Neural cell (in vitro differentiated cells): ENCODE measurements at regions not wholly inside any gene's neighbourhood (a gene's known extent, or its start where the extent isn't known, plus 50 kb on each side); places are given as distances from the start of the nearest gene placed in this dataset.

Experiments
- H2AFZ ChIP-seq: fragments of 200-600, 300-800 bp; sonication (generic), shearing (Covaris generic); 2 replicates; pipeline ENCODE4 v1.6.0; 2014; ENCODE audit warnings: low read depth, mild to moderate bottlenecking, antibody characterized with exemption, low read length, moderate library complexity
- H3F3A ChIP-seq: fragments of 200-600 bp; shearing (Covaris generic); 2 replicates; pipeline ENCODE4 v1.6.1; 2016; ENCODE audit warnings: mild to moderate bottlenecking, moderate library complexity, mixed read lengths, antibody characterized with exemption, low read length; ENCODE audit not compliant: insufficient read depth, poor library complexity, severe bottlenecking
- H3K27ac ChIP-seq: fragments of 200-600, 300-800 bp; sonication (generic), shearing (Covaris generic); 2 replicates; pipeline ENCODE4 v1.5.1; 2014; ENCODE audit warnings: mild to moderate bottlenecking, low read length, moderate library complexity
- H3K27me3 ChIP-seq: fragments of 300-800, 200-600 bp; sonication (generic), shearing (Covaris generic); 2 replicates; pipeline ENCODE4 v1.6.0; 2014; ENCODE audit warnings: mild to moderate bottlenecking, low read depth, low read length, moderate library complexity; ENCODE audit not compliant: insufficient read depth
- H3K36me3 ChIP-seq: fragments of 300-800, 200-600 bp; sonication (generic), shearing (Covaris generic); 2 replicates; pipeline ENCODE4 v1.5.1; 2014; ENCODE audit warnings: mild to moderate bottlenecking, antibody characterized with exemption, low read length, moderate library complexity; ENCODE audit not compliant: insufficient read depth
- H3K4me2 ChIP-seq: fragments of 300-800, 200-600 bp; sonication (generic), shearing (Covaris generic); 2 replicates; pipeline ENCODE4 v1.6.0; 2014; ENCODE audit warnings: mild to moderate bottlenecking, low read length
- H3K4me3 ChIP-seq: fragments of 300-800, 200-600 bp; sonication (generic), shearing (Covaris generic); 2 replicates; pipeline ENCODE4 v1.5.1; 2014; ENCODE audit warnings: mild to moderate bottlenecking, low read length, moderate library complexity
- H3K79me2 ChIP-seq: fragments of 200-600 bp; shearing (Covaris generic); replicated peaks from 2 replicates; pipeline ENCODE4 v1.6.0; 2014; ENCODE audit warnings: mild to moderate bottlenecking, low read length, moderate library complexity; ENCODE audit not compliant: insufficient read depth
- H3K9ac ChIP-seq: fragments of 300-800, 200-600 bp; sonication (generic), shearing (Covaris generic); 2 replicates; pipeline ENCODE4 v1.6.1; 2016; ENCODE audit warnings: mild to moderate bottlenecking, low read length, mixed read lengths
- H3K9me2 ChIP-seq: fragments of 200-600 bp; shearing (Covaris generic); 2 replicates; pipeline ENCODE4 v1.6.1; 2016; ENCODE audit warnings: mild to moderate bottlenecking, low read length, mixed read lengths; ENCODE audit not compliant: insufficient read depth
- H3K9me3 ChIP-seq: fragments of 200-600, 300-800 bp; sonication (generic), shearing (Covaris generic); 2 replicates; pipeline ENCODE4 v1.6.1; 2016; ENCODE audit warnings: mild to moderate bottlenecking, mixed run types, low read length, moderate library complexity, mixed read lengths
- H4K20me1 ChIP-seq: fragments of 200-600 bp; shearing (Covaris generic); 2 replicates; pipeline ENCODE4 v1.6.1; 2016; ENCODE audit warnings: mild to moderate bottlenecking, mixed run types; ENCODE audit not compliant: insufficient read depth
- EP300 ChIP-seq: fragments of 450-650 bp; conservative IDR thresholded peaks from 2 replicates; pipeline ENCODE4 v1.6.1; 2014; ENCODE audit warnings: antibody characterized with exemption, mild to moderate bottlenecking, moderate library complexity; ENCODE audit not compliant: poor library complexity, severe bottlenecking
- EZH2 ChIP-seq: fragments of 200-600, 300-800 bp; shearing (Covaris generic), sonication (generic); IDR thresholded peaks from 2 replicates; pipeline ENCODE4 v1.6.1; 2014; ENCODE audit warnings: antibody characterized with exemption, low read length, borderline replicate concordance, mild to moderate bottlenecking; ENCODE audit not compliant: insufficient read depth, poor library complexity, severe bottlenecking
- MXI1 ChIP-seq: fragments of 450-650 bp; conservative IDR thresholded peaks from 2 replicates; pipeline ENCODE4 v1.6.1; 2014; ENCODE audit warnings: antibody characterized with exemption, mild to moderate bottlenecking; ENCODE audit not compliant: poor library complexity, severe bottlenecking
- POLR2AphosphoS5 ChIP-seq: IDR thresholded peaks from 2 replicates; pipeline ENCODE4 v1.6.1; 2012
- RAD21 ChIP-seq: fragments of 450-650 bp; conservative IDR thresholded peaks from 2 replicates; pipeline ENCODE4 v1.6.1; 2014; ENCODE audit warnings: antibody characterized with exemption, mild to moderate bottlenecking, moderate library complexity
- SMC3 ChIP-seq: fragments of 450-650 bp; conservative IDR thresholded peaks from 2 replicates; pipeline ENCODE4 v1.6.1; 2014; ENCODE audit warnings: antibody characterized with exemption, mild to moderate bottlenecking, moderate library complexity; ENCODE audit not compliant: poor library complexity
- TAF1 ChIP-seq: IDR thresholded peaks from 2 replicates; pipeline ENCODE4 v1.6.1; 2012; ENCODE audit warnings: low read depth
- TF ChIP-seq, protein P1 (sequence below): fragments of 450-650 bp; IDR thresholded peaks from 2 replicates; pipeline ENCODE4 v1.5.1; 2014; ENCODE audit warnings: antibody characterized with exemption, mild to moderate bottlenecking, moderate library complexity; ENCODE audit not compliant: poor library complexity, severe bottlenecking
- TF ChIP-seq, protein P2 (sequence below): IDR thresholded peaks from 2 replicates; pipeline ENCODE4 v1.6.1; 2012; ENCODE audit warnings: borderline replicate concordance

DNA sequence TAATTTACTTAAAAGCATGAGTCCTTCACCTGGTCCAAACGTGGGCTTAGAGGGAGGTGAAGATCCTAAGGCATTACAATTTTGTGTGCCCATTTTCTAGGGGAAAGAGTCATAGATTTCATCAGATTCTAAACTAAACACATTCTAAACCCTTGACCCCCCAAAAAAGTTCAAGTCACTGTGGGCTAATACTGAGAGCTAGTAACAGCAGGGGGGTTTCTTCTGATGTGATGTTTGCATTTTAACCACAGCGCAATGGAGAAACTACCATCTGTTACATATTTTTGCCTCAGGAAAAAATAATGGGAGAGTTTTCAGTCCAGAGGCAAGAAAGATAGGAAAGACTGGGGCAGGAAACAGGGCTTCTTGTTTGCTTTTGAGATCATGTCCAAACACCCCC is 110.8 kb upstream of the SLC1A3 start:
- Histone ChIP-seq H2AFZ (no peak overlapping the region), H3K36me3 (no peaks in the 10 kb centered on the region), H3K9me3 (no peaks in the 10 kb centered on the region), H3K4me2 (no peak overlapping the region), H4K20me1 (no peaks in the 10 kb centered on the region), H3F3A (no peaks in the 10 kb centered on the region), H3K4me3 (no peak overlapping the region), H3K9me2 (no peaks in the 10 kb centered on the region), H3K79me2 (no peaks in the 10 kb centered on the region), H3K9ac (no peak overlapping the region), H3K27ac (no peak overlapping the region), H3K27me3 (no peaks in the 10 kb centered on the region)
- TF ChIP-seq EP300, result no peak
- no peak for TF ChIP-seq TAF1
- TF ChIP-seq, protein P1, sequence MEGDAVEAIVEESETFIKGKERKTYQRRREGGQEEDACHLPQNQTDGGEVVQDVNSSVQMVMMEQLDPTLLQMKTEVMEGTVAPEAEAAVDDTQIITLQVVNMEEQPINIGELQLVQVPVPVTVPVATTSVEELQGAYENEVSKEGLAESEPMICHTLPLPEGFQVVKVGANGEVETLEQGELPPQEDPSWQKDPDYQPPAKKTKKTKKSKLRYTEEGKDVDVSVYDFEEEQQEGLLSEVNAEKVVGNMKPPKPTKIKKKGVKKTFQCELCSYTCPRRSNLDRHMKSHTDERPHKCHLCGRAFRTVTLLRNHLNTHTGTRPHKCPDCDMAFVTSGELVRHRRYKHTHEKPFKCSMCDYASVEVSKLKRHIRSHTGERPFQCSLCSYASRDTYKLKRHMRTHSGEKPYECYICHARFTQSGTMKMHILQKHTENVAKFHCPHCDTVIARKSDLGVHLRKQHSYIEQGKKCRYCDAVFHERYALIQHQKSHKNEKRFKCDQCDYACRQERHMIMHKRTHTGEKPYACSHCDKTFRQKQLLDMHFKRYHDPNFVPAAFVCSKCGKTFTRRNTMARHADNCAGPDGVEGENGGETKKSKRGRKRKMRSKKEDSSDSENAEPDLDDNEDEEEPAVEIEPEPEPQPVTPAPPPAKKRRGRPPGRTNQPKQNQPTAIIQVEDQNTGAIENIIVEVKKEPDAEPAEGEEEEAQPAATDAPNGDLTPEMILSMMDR, result no peak
- no peak for TF ChIP-seq SMC3
- TF ChIP-seq RAD21, result no peak
- no peak for TF ChIP-seq EZH2
- TF ChIP-seq, protein P2, sequence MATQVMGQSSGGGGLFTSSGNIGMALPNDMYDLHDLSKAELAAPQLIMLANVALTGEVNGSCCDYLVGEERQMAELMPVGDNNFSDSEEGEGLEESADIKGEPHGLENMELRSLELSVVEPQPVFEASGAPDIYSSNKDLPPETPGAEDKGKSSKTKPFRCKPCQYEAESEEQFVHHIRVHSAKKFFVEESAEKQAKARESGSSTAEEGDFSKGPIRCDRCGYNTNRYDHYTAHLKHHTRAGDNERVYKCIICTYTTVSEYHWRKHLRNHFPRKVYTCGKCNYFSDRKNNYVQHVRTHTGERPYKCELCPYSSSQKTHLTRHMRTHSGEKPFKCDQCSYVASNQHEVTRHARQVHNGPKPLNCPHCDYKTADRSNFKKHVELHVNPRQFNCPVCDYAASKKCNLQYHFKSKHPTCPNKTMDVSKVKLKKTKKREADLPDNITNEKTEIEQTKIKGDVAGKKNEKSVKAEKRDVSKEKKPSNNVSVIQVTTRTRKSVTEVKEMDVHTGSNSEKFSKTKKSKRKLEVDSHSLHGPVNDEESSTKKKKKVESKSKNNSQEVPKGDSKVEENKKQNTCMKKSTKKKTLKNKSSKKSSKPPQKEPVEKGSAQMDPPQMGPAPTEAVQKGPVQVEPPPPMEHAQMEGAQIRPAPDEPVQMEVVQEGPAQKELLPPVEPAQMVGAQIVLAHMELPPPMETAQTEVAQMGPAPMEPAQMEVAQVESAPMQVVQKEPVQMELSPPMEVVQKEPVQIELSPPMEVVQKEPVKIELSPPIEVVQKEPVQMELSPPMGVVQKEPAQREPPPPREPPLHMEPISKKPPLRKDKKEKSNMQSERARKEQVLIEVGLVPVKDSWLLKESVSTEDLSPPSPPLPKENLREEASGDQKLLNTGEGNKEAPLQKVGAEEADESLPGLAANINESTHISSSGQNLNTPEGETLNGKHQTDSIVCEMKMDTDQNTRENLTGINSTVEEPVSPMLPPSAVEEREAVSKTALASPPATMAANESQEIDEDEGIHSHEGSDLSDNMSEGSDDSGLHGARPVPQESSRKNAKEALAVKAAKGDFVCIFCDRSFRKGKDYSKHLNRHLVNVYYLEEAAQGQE, result no peak
- TF ChIP-seq MXI1, result no peak
- no peak for TF ChIP-seq POLR2AphosphoS5

DNA sequence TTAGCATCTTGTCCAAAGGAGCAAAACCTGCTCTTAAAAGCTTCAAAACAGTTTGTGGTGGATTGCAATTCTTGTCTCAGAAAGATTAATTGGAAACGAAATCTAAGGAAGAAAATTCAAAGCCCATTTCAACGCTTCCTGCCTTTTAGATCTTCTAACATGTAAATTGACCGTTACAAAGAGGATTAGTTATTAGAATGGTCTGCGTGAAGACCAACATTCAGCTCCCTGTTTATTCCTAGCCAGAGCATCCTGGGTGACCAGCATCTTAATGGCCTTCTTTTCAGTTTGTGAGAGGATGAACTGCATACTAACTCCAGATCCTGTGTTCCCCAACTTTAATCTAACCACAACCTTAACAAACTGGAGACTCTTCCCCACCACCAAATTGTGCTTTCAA is 109.9 kb upstream of the SLC1A3 start:
- Histone ChIP-seq H3K9me3 (no peaks in the 10 kb centered on the region), H4K20me1 (no peaks in the 10 kb centered on the region), H3K36me3 (no peaks in the 10 kb centered on the region), H3K27ac (no peak overlapping the region), H2AFZ (no peak overlapping the region), H3K9ac (no peak overlapping the region), H3K4me2 (no peak overlapping the region), H3K79me2 (no peaks in the 10 kb centered on the region), H3K4me3 (no peak overlapping the region), H3K9me2 (no peaks in the 10 kb centered on the region), H3F3A (no peaks in the 10 kb centered on the region), H3K27me3 (no peaks in the 10 kb centered on the region)
- TF ChIP-seq RAD21 (no peak), EZH2 (no peak)

DNA sequence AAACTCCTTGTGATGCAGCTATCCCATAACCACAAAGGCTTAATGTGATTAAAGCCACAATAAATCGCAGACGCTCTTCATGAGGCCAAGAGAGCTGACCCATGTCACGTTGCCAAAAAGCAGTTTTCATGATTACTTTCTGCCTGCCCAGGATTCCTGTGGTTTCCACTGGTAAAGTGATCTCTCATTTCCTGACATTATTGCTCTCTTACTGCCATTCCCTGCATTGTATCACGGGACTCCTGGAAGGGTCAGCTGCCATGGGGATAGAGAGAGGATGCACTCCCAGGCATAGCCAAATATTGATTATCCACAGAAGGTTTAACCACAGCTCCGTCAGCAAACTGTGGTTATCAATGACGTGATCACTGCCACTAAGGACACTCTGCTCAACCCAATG is 103.8 kb upstream of the SLC1A3 start:
- H3K9me3 ChIP-seq, result no peaks in the 10 kb centered on the region
- no peak overlapping the region for H3K27ac ChIP-seq
- H3K79me2 ChIP-seq, result no peaks in the 10 kb centered on the region
- no peaks in the 10 kb centered on the region for H3K36me3 ChIP-seq
- no peaks in the 10 kb centered on the region for H3K27me3 ChIP-seq
- H3K9ac ChIP-seq, result no peak overlapping the region
- no peak overlapping the region for H3K4me2 ChIP-seq
- no peaks in the 10 kb centered on the region for H3F3A ChIP-seq
- TF ChIP-seq SMC3 (no peak), EZH2 (no peak), TAF1 (no peak), RAD21 (no peak), MXI1 (no peak), POLR2AphosphoS5 (no peak), EP300 (no peak)
- TF ChIP-seq, protein P1, result no peak
- TF ChIP-seq, protein P2, result no peak
- H4K20me1 ChIP-seq, result no peaks in the 10 kb centered on the region
- H3K9me2 ChIP-seq, result no peaks in the 10 kb centered on the region
- no peak overlapping the region for H3K4me3 ChIP-seq
- H2AFZ ChIP-seq, result no peak overlapping the region
